Nephron (organoid): ENCODE measurements at regions not wholly inside any gene's neighbourhood (a gene's known extent, or its start where the extent isn't known, plus 50 kb on each side); places are given as distances from the start of the nearest gene placed in this dataset.
"Not testable (repeated sequence)": the region's sequence is repeated elsewhere in the genome, so short reads cannot be mapped to it uniquely, and the experiment has no call there.

Experiments
- H3K27ac Mint-ChIP-seq, 3 experiments: 2 replicates each; pipeline ENCODE4 v1.8.0; 2020; ENCODE audit warnings: mixed read lengths in 3 of 3, mild to moderate bottlenecking in 2 of 3, moderate library complexity in 1 of 3
- H3K27me3 Mint-ChIP-seq: 2 replicates; pipeline ENCODE4 v1.8.0; 2021; ENCODE audit warnings: low read depth, mild to moderate bottlenecking, moderate library complexity, mixed read lengths
- H3K36me3 Mint-ChIP-seq: 2 replicates; pipeline ENCODE4 v1.8.0; 2020; ENCODE audit warnings: low read depth, mixed read lengths
- H3K4me1 Mint-ChIP-seq: 2 replicates; pipeline ENCODE4 v1.8.0; 2020; ENCODE audit warnings: mixed read lengths
- H3K4me3 Mint-ChIP-seq, 3 experiments: 2 replicates each; pipeline ENCODE4 v1.8.0; 2020; ENCODE audit warnings: mild to moderate bottlenecking in 3 of 3, mixed read lengths in 3 of 3, moderate library complexity in 2 of 3
- H3K9me3 Mint-ChIP-seq: 2 replicates; pipeline ENCODE4 v1.8.0; 2020; ENCODE audit warnings: mixed read lengths
- CTCF ChIP-seq, 3 experiments: fragments of 200-600 bp; sonication (generic); IDR thresholded peaks; one replicate each; pipeline ENCODE4 v1.5.0; 2021; ENCODE audit warnings: antibody characterized with exemption in 3 of 3; ENCODE audit not compliant: unreplicated experiment in 3 of 3

GRCh38 chrX:98289726-98290125 is 1406.0 kb downstream of the RPA4 start:
- H3K27ac Mint-ChIP-seq = no peak overlapping the region
- no peaks in the 10 kb centered on the region for H3K36me3 Mint-ChIP-seq
- H3K4me1 Mint-ChIP-seq = peaks cover 14% of the 10 kb centered on the region
- H3K4me3 Mint-ChIP-seq = no peak overlapping the region
- no peaks in the 10 kb centered on the region for H3K27me3 Mint-ChIP-seq
- no peaks in the 10 kb centered on the region for H3K9me3 Mint-ChIP-seq
- no peak for TF ChIP-seq CTCF (IDR thresholded peaks at IDR 0.05; ENCODE audit: unreplicated experiment in 3 of 3)

GRCh38 chrX:98294310-98294709 is 1410.6 kb downstream of the RPA4 start:
- TF ChIP-seq CTCF (IDR thresholded peaks at IDR 0.05; ENCODE audit: unreplicated experiment in 3 of 3) = no peak
- Mint-ChIP-seq H3K9me3 (no peaks in the 10 kb centered on the region), H3K27ac (no peak overlapping the region)

GRCh38 chrX:98296129-98296528 is 1412.4 kb downstream of the RPA4 start:
- no peaks in the 10 kb centered on the region for H3K4me1 Mint-ChIP-seq
- TF ChIP-seq CTCF (IDR thresholded peaks at IDR 0.05; ENCODE audit: unreplicated experiment in 3 of 3) = no peak
- no peaks in the 10 kb centered on the region for H3K36me3 Mint-ChIP-seq
- peaks cover 7% of the 10 kb centered on the region for H3K9me3 Mint-ChIP-seq
- H3K27me3 Mint-ChIP-seq = no peaks in the 10 kb centered on the region
- H3K27ac Mint-ChIP-seq = no peak overlapping the region
- H3K4me3 Mint-ChIP-seq = no peak overlapping the region

More at GRCh38 chrX:98294310-98294709, 1410.6 kb downstream of the RPA4 start:
- Mint-ChIP-seq H3K4me1 (no peaks in the 10 kb centered on the region), H3K4me3 (no peak overlapping the region), H3K27me3 (no peaks in the 10 kb centered on the region), H3K36me3 (no peaks in the 10 kb centered on the region)

GRCh38 chrX:98299785-98300184 is 1416.1 kb downstream of the RPA4 start:
- Mint-ChIP-seq H3K4me1 (no peaks in the 10 kb centered on the region), H3K4me3 (no peak overlapping the region), H3K27ac (no peak overlapping the region), H3K36me3 (no peaks in the 10 kb centered on the region), H3K27me3 (no peaks in the 10 kb centered on the region), H3K9me3 (peaks cover 19% of the 10 kb centered on the region)
- TF ChIP-seq CTCF (IDR thresholded peaks at IDR 0.05; ENCODE audit: unreplicated experiment in 3 of 3) = no peak

- H3K4me3 Mint-ChIP-seq, H3K4me1 Mint-ChIP-seq, H3K27ac Mint-ChIP-seq, H3K36me3 Mint-ChIP-seq, H3K27me3 Mint-ChIP-seq: not testable (repeated sequence)
- H3K9me3 Mint-ChIP-seq = peaks cover 21% of the 10 kb centered on the region
Observed at GRCh38 chrX:98300536-98300935, 1416.8 kb downstream of the RPA4 start.

GRCh38 chrX:98331407-98331806 is 1447.7 kb downstream of the RPA4 start:
- Mint-ChIP-seq H3K27me3 (no peaks in the 10 kb centered on the region), H3K4me1 (peaks cover 21% of the 10 kb centered on the region), H3K4me3 (no peak overlapping the region), H3K27ac (no peak overlapping the region), H3K36me3 (no peaks in the 10 kb centered on the region), H3K9me3 (no peaks in the 10 kb centered on the region)
- no peak for TF ChIP-seq CTCF (IDR thresholded peaks at IDR 0.05; ENCODE audit: unreplicated experiment in 3 of 3)
